Endothelial cell (in vitro differentiated cells): ENCODE measurements at regions not wholly inside any gene's neighbourhood (a gene's known extent, or its start where the extent isn't known, plus 50 kb on each side); places are given as distances from the start of the nearest gene placed in this dataset.

Experiments
- DNase-seq: peaks from one replicate; pipeline ENCODE4 v3.0.0; 2021; ENCODE audit warnings: low spot score
- H3K27ac Mint-ChIP-seq: one replicate; pipeline ENCODE4 v1.8.0; 2021; ENCODE audit warnings: mixed read lengths, inconsistent platforms; ENCODE audit not compliant: unreplicated experiment
- H3K27me3 Mint-ChIP-seq: one replicate; pipeline ENCODE4 v1.8.0; 2021; ENCODE audit warnings: mild to moderate bottlenecking, moderate library complexity, mixed read lengths, inconsistent platforms; ENCODE audit not compliant: unreplicated experiment
- H3K36me3 Mint-ChIP-seq: one replicate; pipeline ENCODE4 v1.8.0; 2021; ENCODE audit warnings: mild to moderate bottlenecking, low read depth, mixed read lengths, inconsistent platforms; ENCODE audit not compliant: unreplicated experiment
- H3K4me1 Mint-ChIP-seq: one replicate; pipeline ENCODE4 v1.8.0; 2021; ENCODE audit warnings: mild to moderate bottlenecking, mixed read lengths, inconsistent platforms; ENCODE audit not compliant: unreplicated experiment
- H3K4me3 Mint-ChIP-seq: one replicate; pipeline ENCODE4 v1.8.0; 2021; ENCODE audit warnings: mild to moderate bottlenecking, mixed read lengths, inconsistent platforms; ENCODE audit not compliant: unreplicated experiment
- H3K9me3 Mint-ChIP-seq: one replicate; pipeline ENCODE4 v1.8.0; 2021; ENCODE audit warnings: mixed read lengths, inconsistent platforms; ENCODE audit not compliant: unreplicated experiment
- TF ChIP-seq, protein P1 (sequence below): fragments of 200-600 bp; sonication (generic); IDR thresholded peaks from one replicate; pipeline ENCODE4 v1.5.0; 2021; ENCODE audit warnings: antibody characterized with exemption; ENCODE audit not compliant: unreplicated experiment

DNA sequence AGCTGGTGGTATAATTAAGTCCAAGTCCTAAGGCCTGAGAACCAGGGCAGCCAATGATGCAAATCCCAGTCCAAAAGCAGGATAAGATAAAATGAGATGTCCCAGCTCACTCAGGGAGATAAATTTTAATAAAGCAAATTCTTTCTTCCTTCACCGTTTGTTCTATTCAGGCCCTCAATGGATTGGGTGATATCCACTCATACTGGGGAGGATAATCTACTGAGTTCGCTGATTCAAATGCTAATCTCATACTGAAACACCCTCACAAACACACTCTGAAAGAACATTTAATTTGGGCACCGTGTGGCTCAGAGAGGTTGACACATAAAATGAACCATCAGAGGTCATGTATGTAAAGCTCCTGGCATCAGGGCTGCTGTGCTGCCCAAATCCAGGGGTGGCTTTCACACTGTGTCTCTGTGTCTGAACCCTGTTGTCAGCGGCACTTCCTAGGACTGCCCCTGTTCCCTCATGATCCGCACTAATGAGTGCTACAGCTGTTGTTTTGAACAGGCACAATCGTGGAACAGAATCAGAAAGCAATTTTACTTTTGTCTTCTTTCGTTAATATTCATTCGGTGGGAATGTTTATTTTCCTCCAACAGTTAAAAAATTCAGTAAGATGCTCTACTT is 428.5 kb upstream of the FBXO33 start:
- Mint-ChIP-seq H3K27me3 (no peaks in the 10 kb centered on the region), H3K36me3 (no peaks in the 10 kb centered on the region), H3K27ac (no peak overlapping the region), H3K9me3 (no peaks in the 10 kb centered on the region), H3K4me3 (no peak overlapping the region), H3K4me1 (peaks cover 7% of the 10 kb centered on the region)
- TF ChIP-seq, protein P1, sequence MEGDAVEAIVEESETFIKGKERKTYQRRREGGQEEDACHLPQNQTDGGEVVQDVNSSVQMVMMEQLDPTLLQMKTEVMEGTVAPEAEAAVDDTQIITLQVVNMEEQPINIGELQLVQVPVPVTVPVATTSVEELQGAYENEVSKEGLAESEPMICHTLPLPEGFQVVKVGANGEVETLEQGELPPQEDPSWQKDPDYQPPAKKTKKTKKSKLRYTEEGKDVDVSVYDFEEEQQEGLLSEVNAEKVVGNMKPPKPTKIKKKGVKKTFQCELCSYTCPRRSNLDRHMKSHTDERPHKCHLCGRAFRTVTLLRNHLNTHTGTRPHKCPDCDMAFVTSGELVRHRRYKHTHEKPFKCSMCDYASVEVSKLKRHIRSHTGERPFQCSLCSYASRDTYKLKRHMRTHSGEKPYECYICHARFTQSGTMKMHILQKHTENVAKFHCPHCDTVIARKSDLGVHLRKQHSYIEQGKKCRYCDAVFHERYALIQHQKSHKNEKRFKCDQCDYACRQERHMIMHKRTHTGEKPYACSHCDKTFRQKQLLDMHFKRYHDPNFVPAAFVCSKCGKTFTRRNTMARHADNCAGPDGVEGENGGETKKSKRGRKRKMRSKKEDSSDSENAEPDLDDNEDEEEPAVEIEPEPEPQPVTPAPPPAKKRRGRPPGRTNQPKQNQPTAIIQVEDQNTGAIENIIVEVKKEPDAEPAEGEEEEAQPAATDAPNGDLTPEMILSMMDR: no peak
- no peak for DNase-seq

DNA sequence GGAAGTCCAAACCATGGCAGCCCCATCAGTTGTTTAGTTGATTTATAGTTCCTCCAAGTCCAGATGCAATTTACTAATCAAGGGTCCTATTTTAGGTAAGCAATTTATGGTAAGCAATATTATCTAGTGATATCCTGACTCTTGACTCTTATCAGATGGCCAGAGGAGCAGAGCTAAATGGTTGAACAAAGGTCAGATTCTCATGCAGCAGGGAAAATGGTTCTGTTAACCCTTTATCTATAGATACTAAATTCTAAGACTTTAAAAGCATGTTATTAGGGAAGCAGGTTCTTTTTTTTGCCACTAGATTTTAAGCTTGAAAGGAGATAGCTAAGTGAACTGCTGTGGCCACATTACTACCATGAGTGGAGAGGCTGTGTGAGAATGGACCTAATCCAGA is 427.1 kb upstream of the FBXO33 start:
- Mint-ChIP-seq H3K27me3 (no peaks in the 10 kb centered on the region), H3K4me3 (no peak overlapping the region), H3K36me3 (no peaks in the 10 kb centered on the region), H3K9me3 (no peaks in the 10 kb centered on the region), H3K4me1 (peaks cover 7% of the 10 kb centered on the region), H3K27ac (no peak overlapping the region)
- TF ChIP-seq, protein P1: no peak
- DNase-seq: no peak

GRCh38 chr14:39857376-39858055 is 425.3 kb upstream of the FBXO33 start:
- no peak for DNase-seq
- Mint-ChIP-seq H3K27ac (no peak overlapping the region), H3K27me3 (no peaks in the 10 kb centered on the region), H3K36me3 (no peaks in the 10 kb centered on the region), H3K9me3 (no peaks in the 10 kb centered on the region), H3K4me3 (no peak overlapping the region), H3K4me1 (peaks cover 7% of the 10 kb centered on the region)
- TF ChIP-seq, protein P1: no peak

DNA sequence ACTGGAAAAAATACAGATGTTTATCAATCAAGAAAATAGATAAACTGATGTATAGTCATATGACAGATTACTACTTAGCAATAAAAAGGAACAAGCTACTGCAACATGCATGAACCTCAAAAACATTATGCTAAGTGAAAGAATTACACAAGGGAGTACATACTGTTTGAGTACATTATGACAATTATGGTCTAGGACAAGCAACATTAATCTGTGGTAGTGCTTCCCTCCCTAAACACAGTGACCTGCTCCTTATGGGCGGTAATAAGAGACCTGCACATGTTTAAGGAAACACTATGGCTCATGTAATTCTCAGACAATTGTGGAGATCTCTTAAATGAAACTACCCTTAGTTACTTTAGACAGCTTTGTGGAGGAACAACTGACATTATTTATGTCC is 421.2 kb upstream of the FBXO33 start:
- Mint-ChIP-seq H3K4me1 (peaks cover 7% of the 10 kb centered on the region), H3K4me3 (no peak overlapping the region), H3K27me3 (no peaks in the 10 kb centered on the region), H3K36me3 (no peaks in the 10 kb centered on the region), H3K9me3 (no peaks in the 10 kb centered on the region), H3K27ac (no peak overlapping the region)
- no peak for DNase-seq
- TF ChIP-seq, protein P1: no peak

GRCh38 chr14:39851202-39851601 is 419.0 kb upstream of the FBXO33 start:
- Mint-ChIP-seq H3K27me3 (no peaks in the 10 kb centered on the region), H3K4me3 (no peak overlapping the region), H3K27ac (no peak overlapping the region), H3K9me3 (no peaks in the 10 kb centered on the region), H3K4me1 (no peaks in the 10 kb centered on the region), H3K36me3 (no peaks in the 10 kb centered on the region)
- DNase-seq: no peak
- TF ChIP-seq, protein P1: no peak
